Glutamatergic neuron (in vitro differentiated cells): ENCODE measurements at regions not wholly inside any gene's neighbourhood (a gene's known extent, or its start where the extent isn't known, plus 50 kb on each side); places are given as distances from the start of the nearest gene placed in this dataset.
"Not testable (repeated sequence)": the region's sequence is repeated elsewhere in the genome, so short reads cannot be mapped to it uniquely, and the experiment has no call there.

ENCODE experiments used
- DNase-seq: peaks from one replicate; pipeline ENCODE4 v3.0.0; 2022
- H3K27ac Mint-ChIP-seq: one replicate; pipeline ENCODE4 v1.8.0; 2020; ENCODE audit warnings: mild to moderate bottlenecking, mixed read lengths, inconsistent platforms; ENCODE audit not compliant: unreplicated experiment
- H3K27me3 Mint-ChIP-seq: one replicate; pipeline ENCODE4 v1.8.0; 2020; ENCODE audit warnings: mild to moderate bottlenecking, moderate library complexity, mixed read lengths, inconsistent platforms; ENCODE audit not compliant: unreplicated experiment
- H3K36me3 Mint-ChIP-seq: one replicate; pipeline ENCODE4 v1.8.0; 2020; ENCODE audit warnings: mild to moderate bottlenecking, mixed read lengths, inconsistent platforms; ENCODE audit not compliant: unreplicated experiment
- H3K4me1 Mint-ChIP-seq: one replicate; pipeline ENCODE4 v1.8.0; 2020; ENCODE audit warnings: mild to moderate bottlenecking, low read depth, mixed read lengths, inconsistent platforms; ENCODE audit not compliant: unreplicated experiment
- H3K4me3 Mint-ChIP-seq: one replicate; pipeline ENCODE4 v1.8.0; 2020; ENCODE audit warnings: mild to moderate bottlenecking, mixed read lengths, inconsistent platforms; ENCODE audit not compliant: unreplicated experiment
- H3K9me3 Mint-ChIP-seq: one replicate; pipeline ENCODE4 v1.8.0; 2020; ENCODE audit warnings: mild to moderate bottlenecking, moderate library complexity, mixed read lengths, inconsistent platforms; ENCODE audit not compliant: unreplicated experiment
- TF ChIP-seq, protein P1 (sequence below): fragments of 200-600 bp; sonication (generic); IDR thresholded peaks from one replicate; pipeline ENCODE4 v1.5.0; 2021; ENCODE audit not compliant: partially characterized antibody, unreplicated experiment

DNA sequence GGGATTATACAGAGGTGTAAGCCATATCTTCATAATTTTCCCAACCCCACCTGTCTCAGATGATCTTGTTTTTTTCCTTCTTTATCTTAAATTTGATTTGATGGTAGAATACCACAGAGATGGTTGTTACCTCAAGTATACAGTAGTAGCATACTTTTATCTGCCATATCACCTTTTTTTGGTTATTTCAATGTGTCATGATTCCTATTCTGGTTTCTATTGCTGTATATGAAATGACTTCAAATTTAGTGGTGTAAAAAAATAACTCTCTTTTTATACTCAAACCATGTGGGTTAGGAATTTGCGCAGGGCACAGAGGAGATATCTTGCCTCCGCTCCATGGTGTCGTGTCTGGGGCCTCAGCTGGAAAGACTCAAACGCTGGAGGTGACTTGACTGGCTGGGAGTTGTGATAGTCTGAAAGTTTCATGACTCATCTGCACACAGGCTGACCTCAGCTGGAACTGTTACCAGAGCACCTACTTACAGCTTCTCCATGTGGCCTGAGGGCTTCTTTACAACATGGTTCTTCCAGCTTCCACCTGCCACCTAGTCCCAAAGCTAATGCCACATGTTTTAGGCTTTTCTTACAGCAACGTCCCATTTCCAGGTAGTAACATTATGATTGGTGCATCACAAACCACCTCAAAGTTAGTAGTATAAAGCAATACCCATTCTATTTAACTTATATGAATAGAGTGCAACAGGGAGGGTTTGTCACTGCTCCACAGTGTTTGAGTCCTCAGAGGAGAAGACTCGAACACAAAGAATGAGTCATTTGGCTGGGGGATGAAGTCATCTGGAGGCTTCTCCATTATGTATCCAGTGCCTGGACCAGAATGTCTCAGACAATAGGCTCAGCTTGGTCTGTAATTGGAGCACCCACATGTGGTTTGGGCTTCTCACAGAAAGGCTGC lies 82.3 kb upstream of the XPO1 start:
- Mint-ChIP-seq H3K4me1 (no peaks in the 10 kb centered on the region), H3K9me3 (no peaks in the 10 kb centered on the region), H3K27ac (no peak overlapping the region), H3K4me3 (no peak overlapping the region), H3K27me3 (peaks cover 2% of the 10 kb centered on the region), H3K36me3 (no peaks in the 10 kb centered on the region)
- no peak for DNase-seq
- TF ChIP-seq, protein P1, sequence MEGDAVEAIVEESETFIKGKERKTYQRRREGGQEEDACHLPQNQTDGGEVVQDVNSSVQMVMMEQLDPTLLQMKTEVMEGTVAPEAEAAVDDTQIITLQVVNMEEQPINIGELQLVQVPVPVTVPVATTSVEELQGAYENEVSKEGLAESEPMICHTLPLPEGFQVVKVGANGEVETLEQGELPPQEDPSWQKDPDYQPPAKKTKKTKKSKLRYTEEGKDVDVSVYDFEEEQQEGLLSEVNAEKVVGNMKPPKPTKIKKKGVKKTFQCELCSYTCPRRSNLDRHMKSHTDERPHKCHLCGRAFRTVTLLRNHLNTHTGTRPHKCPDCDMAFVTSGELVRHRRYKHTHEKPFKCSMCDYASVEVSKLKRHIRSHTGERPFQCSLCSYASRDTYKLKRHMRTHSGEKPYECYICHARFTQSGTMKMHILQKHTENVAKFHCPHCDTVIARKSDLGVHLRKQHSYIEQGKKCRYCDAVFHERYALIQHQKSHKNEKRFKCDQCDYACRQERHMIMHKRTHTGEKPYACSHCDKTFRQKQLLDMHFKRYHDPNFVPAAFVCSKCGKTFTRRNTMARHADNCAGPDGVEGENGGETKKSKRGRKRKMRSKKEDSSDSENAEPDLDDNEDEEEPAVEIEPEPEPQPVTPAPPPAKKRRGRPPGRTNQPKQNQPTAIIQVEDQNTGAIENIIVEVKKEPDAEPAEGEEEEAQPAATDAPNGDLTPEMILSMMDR = no peak

DNA sequence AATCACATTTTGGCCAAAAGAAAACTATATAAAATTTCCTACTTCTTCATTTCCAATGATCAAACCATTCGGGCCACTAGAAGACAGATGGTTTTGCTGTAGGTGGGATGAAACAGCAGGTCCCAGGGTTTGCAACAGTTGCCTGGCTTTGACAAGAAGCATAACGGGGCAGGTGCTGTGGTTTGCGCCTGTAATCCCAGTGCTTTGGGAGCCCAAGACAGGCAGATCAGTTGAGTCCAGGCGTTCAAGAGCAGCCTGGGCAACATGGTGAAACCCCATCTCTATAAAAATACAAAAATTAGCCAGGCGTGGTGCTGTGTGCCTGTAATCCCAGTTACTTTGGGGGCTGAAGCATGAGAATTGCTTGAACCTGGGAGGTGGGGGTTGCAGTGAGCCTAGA lies 81.4 kb upstream of the XPO1 start:
- no peak for DNase-seq

DNA sequence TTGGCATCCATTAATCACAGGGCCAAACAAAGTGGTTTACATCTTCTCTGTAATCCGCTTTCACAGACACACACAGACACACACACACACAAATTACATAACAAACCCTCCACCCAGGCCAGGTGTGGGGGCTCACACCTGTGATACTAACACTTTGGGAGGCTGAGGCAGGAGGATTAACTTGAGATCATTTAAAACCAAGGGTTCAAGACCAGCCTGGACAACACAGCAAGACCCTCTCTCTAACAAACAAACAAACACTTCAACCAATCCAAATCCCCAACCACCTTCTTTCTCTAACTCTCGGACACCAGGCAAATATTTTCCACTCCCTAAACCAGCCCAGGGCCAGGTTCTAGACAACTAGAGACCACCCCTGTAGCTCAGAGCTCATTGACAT lies 79.5 kb upstream of the XPO1 start:
- H3K4me3 Mint-ChIP-seq = no peak overlapping the region
- peaks cover 2% of the 10 kb centered on the region for H3K27me3 Mint-ChIP-seq
- DNase-seq = no peak

More for the DNA sequence above, 81.4 kb upstream of the XPO1 start:
- TF ChIP-seq, protein P1 = no peak
- Mint-ChIP-seq H3K36me3 (no peaks in the 10 kb centered on the region), H3K4me3 (no peak overlapping the region), H3K9me3 (no peaks in the 10 kb centered on the region), H3K4me1 (no peaks in the 10 kb centered on the region), H3K27ac (no peak overlapping the region), H3K27me3 (peaks cover 2% of the 10 kb centered on the region)

DNA sequence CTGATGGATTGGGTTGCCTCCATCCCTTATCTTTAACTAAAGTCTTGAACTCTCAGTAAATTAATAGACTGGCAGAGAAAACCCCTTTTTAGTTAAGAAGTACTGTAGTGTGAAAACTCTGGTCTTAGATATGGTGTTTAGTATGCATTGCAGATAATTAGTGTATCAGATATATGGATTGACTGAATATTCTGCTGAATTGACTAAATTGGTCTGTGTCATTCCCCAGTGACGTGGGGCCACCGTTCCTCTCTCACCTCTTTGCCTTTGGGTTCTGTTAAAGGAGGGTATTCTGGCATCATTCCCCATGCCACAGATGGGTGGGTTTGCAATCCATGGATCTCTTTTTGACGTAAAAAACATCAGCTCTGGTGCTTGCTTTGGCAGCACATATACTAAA lies 67.1 kb upstream of the XPO1 start:
- no peak overlapping the region for H3K4me3 Mint-ChIP-seq

More for the DNA sequence above, 79.5 kb upstream of the XPO1 start:
- no peaks in the 10 kb centered on the region for H3K4me1 Mint-ChIP-seq
- no peaks in the 10 kb centered on the region for H3K36me3 Mint-ChIP-seq
- H3K9me3 Mint-ChIP-seq = no peaks in the 10 kb centered on the region
- TF ChIP-seq, protein P1 = no peak
- H3K27ac Mint-ChIP-seq = no peak overlapping the region

DNA sequence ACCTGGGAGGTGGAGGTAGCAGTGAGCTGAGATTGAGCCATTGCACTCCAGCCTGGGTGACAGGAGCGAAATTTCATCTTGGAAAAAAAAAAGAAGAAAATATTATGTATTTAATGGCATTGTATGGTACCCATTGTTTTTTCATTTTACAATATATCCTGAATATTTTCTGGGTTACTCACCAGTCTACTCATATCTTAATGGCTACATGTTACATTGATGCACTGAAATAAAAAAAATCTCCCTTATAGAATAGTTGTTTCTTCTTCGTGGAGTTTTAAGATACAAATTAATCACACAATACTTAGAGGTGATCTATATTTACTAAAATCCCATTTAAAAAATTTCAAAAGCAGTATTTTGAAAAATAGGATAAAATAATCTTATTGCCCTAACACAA lies 66.3 kb upstream of the XPO1 start:
- Mint-ChIP-seq H3K9me3 (no peaks in the 10 kb centered on the region), H3K4me1 (no peaks in the 10 kb centered on the region), H3K27ac (no peak overlapping the region), H3K36me3 (no peaks in the 10 kb centered on the region), H3K4me3 (no peak overlapping the region), H3K27me3 (peaks cover 3% of the 10 kb centered on the region)
- DNase-seq = no peak
- TF ChIP-seq, protein P1 = no peak

More for the DNA sequence above, 67.1 kb upstream of the XPO1 start:
- Mint-ChIP-seq H3K27ac (no peak overlapping the region), H3K4me1 (no peaks in the 10 kb centered on the region), H3K27me3 (peaks cover 3% of the 10 kb centered on the region), H3K36me3 (no peaks in the 10 kb centered on the region), H3K9me3 (no peaks in the 10 kb centered on the region)
- no peak for DNase-seq
- TF ChIP-seq, protein P1 = no peak

DNA sequence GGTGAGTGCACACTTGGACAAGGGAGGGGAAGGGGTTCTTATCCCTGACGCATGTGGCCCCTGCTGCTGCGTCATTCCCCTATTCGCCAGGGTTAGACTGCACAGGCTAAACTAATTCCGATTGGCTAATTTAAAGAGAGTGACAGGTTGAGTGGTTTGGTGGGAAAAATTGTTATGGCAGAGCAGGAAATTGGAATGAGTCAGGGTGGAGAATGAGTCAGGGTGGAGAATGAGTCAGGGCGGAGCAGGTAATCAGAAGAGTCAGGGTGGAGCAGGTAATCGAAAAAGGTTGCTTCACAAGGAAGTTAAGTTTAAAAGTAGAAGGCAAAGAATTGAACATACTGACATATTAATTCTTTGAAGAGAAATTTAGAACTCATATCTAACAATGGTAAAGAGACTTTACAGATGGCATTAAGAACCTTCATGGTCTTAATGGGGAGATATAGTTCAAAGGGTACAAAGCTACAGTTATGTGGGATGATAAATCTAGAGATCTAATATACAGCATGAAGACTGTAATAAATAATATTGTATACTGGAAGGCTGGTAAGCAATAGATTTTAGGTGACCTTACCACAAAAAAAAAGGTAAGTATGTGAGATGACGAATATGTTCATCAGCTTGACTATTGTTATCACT lies 60.5 kb upstream of the XPO1 start:
- DNase-seq, H3K27me3 Mint-ChIP-seq, H3K36me3 Mint-ChIP-seq, H3K4me3 Mint-ChIP-seq, H3K4me1 Mint-ChIP-seq, H3K9me3 Mint-ChIP-seq, H3K27ac Mint-ChIP-seq: not testable (repeated sequence)
